Caki2 (cell line): ENCODE measurements at regions not wholly inside any gene's neighbourhood (a gene's known extent, or its start where the extent isn't known, plus 50 kb on each side); places are given as distances from the start of the nearest gene placed in this dataset.

Source experiments
- DNase-seq: peaks from one replicate; pipeline ENCODE4 v3.0.0-alpha.2; 2015; ENCODE audit warnings: low read depth
- in situ Hi-C: cut with HindIII; loops from 2 replicates; pipeline ENCODE4 v1.10.0; 2016; ENCODE audit warnings: low sequenced_read_pairs, low pct_unique_long_range_greater_than_20kb, mixed read lengths

DNA sequence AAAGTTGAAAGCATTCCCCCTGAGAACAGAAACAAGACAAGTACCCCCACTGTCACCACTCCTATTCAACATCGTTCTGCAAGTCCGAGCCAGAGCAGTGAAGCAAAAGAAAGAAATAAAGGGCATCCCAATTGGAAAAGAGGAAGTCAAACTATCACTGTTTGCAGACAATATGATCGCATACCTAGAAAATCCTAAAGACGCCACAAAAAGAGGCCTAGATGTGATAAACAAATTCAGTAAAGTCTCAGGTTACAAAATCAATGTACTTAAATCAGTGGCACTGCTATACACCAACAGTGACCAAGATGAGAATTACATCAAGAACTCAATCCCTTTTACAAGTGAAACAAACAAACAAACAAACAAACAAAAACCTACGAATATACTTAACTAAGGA lies 87.7 kb upstream of the COCH start:
- in situ Hi-C loops, result no loop called here
- DNase-seq, result no peak

DNA sequence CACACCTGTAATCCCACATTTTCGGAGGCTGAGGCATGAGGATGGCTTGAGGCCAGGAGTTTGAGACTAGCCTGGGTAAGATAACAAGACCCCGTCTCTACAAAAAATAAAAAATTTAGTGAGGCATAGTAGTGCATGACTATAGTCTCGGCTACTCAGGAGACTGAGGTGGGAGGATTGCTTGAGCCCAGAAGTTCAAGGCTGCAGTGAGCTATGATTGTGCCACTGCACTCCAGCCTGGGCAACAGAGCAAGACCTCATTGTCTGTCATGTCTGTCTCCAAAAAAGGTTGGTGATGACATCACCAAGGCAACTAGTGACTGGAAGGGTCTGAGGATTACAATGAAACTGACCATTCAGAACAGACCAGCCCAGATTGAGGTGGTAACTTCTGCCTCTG lies 83.5 kb upstream of the COCH start:
- in situ Hi-C loops, result no loop called here
- DNase-seq, result no peak

DNA sequence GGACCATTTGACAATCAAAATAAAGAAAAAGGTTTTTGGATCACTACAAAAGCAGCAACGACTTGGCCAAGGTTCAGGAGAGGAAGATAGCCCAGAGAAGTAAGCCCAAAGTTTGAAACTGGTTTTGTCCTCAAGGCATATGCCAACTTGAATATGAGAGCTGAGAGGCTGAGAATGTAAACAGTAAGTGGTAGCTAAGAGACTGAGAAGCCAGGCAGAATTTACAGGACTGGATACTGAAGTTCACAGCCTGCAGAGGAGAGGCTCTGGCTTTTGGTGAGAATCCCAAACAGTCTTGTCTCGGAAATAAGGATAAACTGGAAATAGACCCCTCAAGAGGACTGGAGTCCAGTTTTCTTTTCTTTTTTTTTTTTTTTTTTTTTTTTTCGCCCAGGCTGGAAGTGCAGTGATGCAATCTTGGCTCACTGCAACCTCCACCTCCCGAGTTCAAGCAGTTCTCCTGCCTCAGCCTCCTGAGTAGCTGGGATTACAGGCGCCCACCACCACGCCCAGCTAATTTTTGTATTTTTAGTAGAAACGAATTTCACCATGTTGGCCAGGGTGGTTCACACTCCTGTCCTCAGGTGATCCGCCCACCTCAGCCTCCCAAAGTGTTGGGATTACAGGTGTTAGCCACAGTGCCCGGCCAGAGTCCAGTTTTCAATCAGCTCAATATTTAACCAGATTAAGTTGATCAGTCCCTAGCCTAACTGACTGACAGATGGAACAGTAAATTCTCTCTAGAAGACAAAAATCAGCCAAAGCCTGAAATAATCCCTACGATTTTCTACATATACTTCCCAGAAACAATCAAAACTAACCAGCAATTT lies 82.6 kb upstream of the COCH start:
- in situ Hi-C loops, result no loop called here
- no peak for DNase-seq

DNA sequence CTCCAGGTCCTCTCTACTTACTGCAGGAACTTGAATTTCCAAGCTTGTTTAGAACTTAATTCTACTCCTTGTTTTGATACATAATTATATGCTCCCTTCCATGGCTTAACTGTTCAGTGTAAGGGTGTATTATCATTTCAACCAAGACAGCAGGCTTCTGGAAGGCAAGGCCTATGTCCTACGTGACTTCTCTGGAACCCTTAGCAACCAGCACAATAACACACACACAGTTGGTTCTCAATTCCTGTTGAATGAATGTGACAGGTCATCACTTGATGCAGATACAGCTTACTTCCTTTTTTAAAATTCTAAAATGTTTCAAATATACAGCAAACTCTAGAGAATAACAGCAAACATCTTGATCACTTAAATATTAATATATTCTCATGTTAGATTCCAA lies 77.7 kb upstream of the COCH start:
- in situ Hi-C loops, result no loop called here
- no peak for DNase-seq

DNA sequence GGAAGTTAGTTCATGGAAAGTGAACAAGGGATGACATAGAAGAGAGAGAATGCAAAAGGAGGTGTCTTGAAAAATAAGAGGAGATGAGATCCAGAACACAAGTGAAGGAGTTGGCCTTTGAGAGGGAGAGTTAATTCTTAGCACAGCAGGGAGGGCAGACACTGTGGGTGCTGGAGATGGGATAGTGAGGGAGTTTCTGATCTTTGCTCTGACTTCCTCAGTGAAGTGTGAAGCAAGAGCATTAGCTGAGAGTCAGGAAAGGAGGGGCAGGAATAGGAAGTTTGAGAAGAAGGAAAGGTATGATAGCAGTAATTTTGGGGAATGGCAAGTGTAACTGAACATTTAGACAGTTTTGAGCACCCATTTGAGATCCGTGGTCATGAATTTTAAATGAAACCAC lies 75.8 kb upstream of the COCH start:
- DNase-seq, result no peak
- in situ Hi-C loops, result no loop called here

DNA sequence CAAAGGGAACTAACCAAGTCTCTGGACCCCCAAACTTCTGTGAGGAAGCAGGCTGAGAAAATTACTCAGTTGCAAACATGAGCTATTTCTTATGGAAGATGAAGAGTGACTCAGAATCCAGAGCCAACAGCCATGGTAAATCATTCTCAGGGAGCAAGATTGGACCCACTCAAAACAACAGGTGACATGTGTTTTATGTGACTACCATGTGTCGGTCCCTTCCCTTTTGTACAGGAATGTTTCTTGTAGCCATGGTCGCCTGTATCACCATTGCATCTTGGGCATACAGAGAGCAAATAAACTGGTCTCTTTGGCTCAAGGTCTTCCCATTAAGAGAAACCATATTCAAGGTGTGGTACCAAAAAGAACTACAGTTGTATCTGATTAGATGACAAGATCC lies 75.4 kb upstream of the COCH start:
- in situ Hi-C loops, result no loop called here
- no peak for DNase-seq

DNA sequence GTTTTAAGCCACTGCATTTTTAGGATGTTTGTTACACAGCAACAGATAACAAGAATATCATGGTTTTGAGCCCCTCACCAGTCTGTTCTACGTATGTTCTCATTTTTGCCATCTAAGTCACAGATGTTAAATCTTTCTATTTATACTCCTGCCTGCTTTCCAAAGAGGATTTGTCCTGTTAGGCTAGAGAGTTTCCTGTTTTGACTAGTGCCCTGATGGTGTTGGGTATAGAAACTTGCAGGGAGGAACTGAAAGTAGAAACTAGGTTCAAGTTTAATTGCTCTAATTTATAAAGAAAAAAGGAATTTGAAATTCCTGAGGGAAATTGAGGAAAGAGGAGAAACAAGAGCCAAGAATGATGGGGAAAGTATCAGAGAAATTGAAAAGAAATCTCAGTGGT lies 74.4 kb upstream of the COCH start:
- DNase-seq, result no peak
- in situ Hi-C loops, result no loop called here

DNA sequence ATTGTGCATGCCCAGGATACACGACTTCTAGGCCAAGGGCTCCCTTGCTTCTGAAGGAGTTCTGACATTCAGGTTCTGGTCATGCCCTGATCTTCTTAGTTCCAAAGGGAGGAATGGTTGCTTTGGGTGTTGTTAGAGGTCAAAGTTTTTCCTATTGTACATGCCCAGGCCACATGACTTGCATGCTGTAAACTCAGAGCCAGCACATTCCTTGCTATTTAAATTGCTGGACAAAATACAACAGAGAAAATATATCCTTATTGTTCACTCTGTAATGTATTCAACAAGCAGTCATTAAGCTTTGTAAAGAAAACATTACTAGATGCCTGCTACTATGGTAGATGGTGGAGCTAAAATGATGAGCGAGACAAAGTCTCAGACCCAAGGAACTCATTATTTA lies 71.2 kb upstream of the COCH start:
- no peak for DNase-seq
- in situ Hi-C loops, result no loop called here

DNA sequence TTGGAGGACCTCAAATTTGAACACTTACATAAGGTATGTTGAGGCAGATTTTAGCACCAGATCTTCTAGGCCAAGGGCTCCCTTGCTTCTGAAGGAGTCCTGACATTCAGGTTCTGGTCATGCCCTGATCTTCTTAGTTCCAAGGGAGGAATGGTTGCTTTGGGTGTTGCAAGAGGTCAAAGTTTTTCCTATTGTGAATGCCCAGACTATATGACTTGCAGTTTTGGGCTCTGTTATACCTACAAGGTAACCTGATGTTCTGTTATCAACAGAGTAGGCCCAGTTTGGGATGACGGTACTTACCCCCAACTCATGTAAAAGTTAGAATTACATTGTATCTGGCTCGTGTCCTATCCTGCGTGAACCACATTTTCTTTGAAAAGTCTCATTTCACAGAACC lies 69.1 kb upstream of the COCH start:
- in situ Hi-C loops, result no loop called here
- no peak for DNase-seq

DNA sequence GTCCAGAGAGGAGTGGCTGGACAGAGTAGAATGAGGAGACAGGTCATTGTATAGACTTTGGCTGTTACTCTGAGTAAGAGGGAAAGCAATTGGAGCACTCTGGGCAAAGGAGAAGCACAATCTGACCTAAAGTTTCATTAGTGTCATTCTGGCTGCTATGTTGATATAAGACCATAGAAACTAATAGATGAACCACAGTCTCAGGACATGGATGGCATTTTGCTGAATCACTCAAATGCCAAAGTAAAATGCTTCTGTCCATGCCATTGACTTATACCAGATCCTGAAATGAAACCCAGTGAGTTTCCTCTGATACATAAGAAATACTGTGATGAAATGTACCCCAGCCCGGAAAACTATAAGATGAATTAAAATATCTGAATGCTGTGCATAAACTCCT lies 65.8 kb upstream of the COCH start:
- peak; percentile 10 for DNase-seq

DNA sequence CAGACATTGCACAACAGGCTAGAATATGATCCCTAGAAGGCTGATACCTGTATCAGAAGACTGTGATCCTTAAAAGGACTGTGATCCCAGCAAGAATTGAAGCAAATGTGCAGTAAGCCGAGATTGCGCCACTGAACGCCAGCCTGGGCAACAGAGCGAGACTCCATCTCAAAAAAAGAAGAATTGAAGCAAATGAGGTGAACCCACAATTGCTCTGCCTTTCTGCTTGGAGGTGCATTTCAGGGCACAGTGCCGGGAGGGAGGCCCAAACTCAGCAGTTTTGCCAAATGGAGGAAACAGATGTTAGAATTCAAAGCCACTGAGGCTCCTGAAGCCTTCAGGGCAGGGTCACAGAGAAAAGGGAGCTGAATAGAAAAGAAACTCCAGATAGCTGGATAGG lies 61.1 kb upstream of the COCH start:
- in situ Hi-C loops, result no loop called here

More for the DNA sequence above, 65.8 kb upstream of the COCH start:
- in situ Hi-C loops, result no loop called here

DNA sequence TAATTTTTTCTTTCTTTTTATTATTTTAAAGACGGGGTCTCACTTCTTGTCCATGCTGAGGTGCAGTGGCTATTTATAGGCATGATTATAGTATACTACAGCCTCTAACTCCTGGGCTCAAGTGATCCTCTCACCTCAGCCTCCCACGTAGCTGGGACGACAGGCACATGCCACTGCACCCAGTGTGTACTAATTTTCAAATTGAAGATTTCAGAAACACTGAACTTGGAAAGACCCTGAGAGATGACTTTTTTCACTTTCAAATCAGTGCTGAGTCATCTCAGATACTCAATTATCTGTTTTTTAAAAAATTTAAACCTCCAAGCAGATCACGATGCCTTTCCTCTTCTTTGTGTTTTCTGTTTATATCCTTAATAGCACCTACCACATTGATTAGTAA lies 53.7 kb upstream of the COCH start:
- in situ Hi-C loops, result no loop called here
- DNase-seq, result no peak

More for the DNA sequence above, 61.1 kb upstream of the COCH start:
- no peak for DNase-seq

DNA sequence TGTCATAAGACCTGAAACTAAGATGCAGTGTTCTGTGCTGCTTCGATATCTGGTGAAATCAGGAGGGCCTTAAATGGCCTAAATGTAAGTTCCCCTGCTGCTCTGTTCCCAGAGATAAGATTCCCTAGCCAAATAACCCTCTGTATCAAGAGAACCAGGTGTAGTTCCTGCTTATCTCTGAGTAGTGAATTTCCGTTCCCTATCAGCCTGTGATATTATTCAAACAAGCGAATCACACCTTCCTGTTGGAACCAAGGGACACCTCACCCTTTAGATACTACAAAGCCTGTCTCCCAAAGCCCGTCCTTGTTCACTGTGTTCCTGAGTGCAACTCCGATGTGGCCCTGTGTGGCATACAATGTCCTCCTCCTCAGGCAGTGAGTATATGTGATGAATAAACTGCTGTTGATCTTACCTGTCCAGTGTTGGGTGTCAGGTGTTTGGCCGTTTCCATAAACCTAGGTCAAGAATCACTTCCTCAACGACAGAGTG lies 52.2 kb upstream of the COCH start:
- no peak for DNase-seq
- in situ Hi-C loops, result no loop called here
